GM18858 (cell line): ENCODE measurements at regions not wholly inside any gene's neighbourhood (a gene's known extent, or its start where the extent isn't known, plus 50 kb on each side); places are given as distances from the start of the nearest gene placed in this dataset.
A peak's percentile ranks its signal among the peaks of the same experiment; 100 is the strongest.

ENCODE experiments used
- ATAC-seq: cut with Tn5 transposase; IDR thresholded peaks from one replicate; pipeline ENCODE4 v1.9.1; 2021; ENCODE audit not compliant: unreplicated experiment

GRCh38 chr7:115153176-115153575 lies 231.3 kb downstream of the MDFIC start:
- no peak for ATAC-seq

GRCh38 chr7:115146148-115146547 lies 224.3 kb downstream of the MDFIC start:
- ATAC-seq = no peak

GRCh38 chr7:115145512-115145911 lies 223.6 kb downstream of the MDFIC start:
- ATAC-seq = peak; percentile 96

- ATAC-seq = no peak
These were observed 215.9 kb downstream of the MDFIC start for GRCh38 chr7:115137816-115138215.

- no peak for ATAC-seq
These were observed 215.0 kb downstream of the MDFIC start for GRCh38 chr7:115136796-115137443.

GRCh38 chr7:115135769-115136410 lies 214.0 kb downstream of the MDFIC start:
- ATAC-seq = peak; percentile 93

- no peak for ATAC-seq
These were observed 213.3 kb downstream of the MDFIC start for GRCh38 chr7:115135146-115135545.

GRCh38 chr7:115133248-115133647 lies 211.4 kb downstream of the MDFIC start:
- no peak for ATAC-seq

- no peak for ATAC-seq
These were observed 210.2 kb downstream of the MDFIC start for GRCh38 chr7:115132096-115132495.

GRCh38 chr7:115128154-115128553 lies 206.3 kb downstream of the MDFIC start:
- ATAC-seq = no peak

GRCh38 chr7:115127399-115128021 lies 205.6 kb downstream of the MDFIC start:
- ATAC-seq = no peak

- ATAC-seq = no peak
These were observed 203.9 kb downstream of the MDFIC start for GRCh38 chr7:115125750-115126149.

GRCh38 chr7:115125312-115125711 lies 203.4 kb downstream of the MDFIC start:
- no peak for ATAC-seq

GRCh38 chr7:115124409-115124939 lies 202.6 kb downstream of the MDFIC start:
- ATAC-seq = no peak

- ATAC-seq = no peak
These were observed 201.5 kb downstream of the MDFIC start for GRCh38 chr7:115123441-115123840.

GRCh38 chr7:115122388-115122787 lies 200.5 kb downstream of the MDFIC start:
- ATAC-seq = no peak

- ATAC-seq = no peak
These were observed 195.9 kb downstream of the MDFIC start for GRCh38 chr7:115117748-115118147.

- no peak for ATAC-seq
These were observed 195.2 kb downstream of the MDFIC start for GRCh38 chr7:115116773-115117715.

- no peak for ATAC-seq
These were observed 191.9 kb downstream of the MDFIC start for GRCh38 chr7:115113776-115114175.

GRCh38 chr7:115113131-115113530 lies 191.2 kb downstream of the MDFIC start:
- no peak for ATAC-seq

- ATAC-seq = no peak
These were observed 188.6 kb downstream of the MDFIC start for GRCh38 chr7:115110523-115110922.
